ENCODE measurements at regions not wholly inside any gene's neighbourhood (a gene's known extent, or its start where the extent isn't known, plus 50 kb on each side); places are given as distances from the start of the nearest gene placed in this dataset.

GRCh38 chr16:66008136-66008535 lies 358.4 kb upstream of the CDH5 start:
- TF ChIP-seq POLR2A (IDR thresholded peaks at IDR 0.05) (no peak), POLR2AphosphoS5 (IDR thresholded peaks at IDR 0.05) (no peak), CTCF (IDR thresholded peaks at IDR 0.05) (no peak), EP300 (IDR thresholded peaks at IDR 0.05) (no peak)
